ENCODE measurements at regions not wholly inside any gene's neighbourhood (a gene's known extent, or its start where the extent isn't known, plus 50 kb on each side); places are given as distances from the start of the nearest gene placed in this dataset.
"Not testable (repeated sequence)": the region's sequence is repeated elsewhere in the genome, so short reads cannot be mapped to it uniquely, and the experiment has no call there.

- DNase-seq (ENCODE audit: low spot score) = no peak
These were observed 129.8 kb upstream of the COL5A2 start for GRCh38 chr2:189309331-189309730.

DNA sequence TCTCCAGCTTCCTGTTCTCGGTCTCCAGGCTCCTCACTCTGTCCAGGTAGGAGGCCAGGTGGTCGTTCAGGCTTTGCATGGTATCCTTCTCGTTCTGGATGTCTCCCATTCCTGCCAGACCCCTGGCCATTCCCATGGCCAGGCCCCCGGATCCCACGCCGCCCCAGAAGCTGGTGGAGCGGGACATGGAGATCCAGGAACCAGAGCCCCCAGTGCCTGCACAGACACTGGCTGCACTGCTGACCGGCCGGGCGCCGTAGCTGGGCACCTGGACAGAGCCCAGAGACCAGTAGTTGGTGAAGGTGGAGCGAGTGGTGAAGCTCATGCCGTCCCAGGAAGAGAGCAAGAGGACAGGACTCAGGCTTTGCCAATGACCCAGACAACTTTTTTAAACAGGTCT, 129.1 kb upstream of the WDR75 start:
- no peak for DNase-seq (ENCODE audit: low spot score)

DNA sequence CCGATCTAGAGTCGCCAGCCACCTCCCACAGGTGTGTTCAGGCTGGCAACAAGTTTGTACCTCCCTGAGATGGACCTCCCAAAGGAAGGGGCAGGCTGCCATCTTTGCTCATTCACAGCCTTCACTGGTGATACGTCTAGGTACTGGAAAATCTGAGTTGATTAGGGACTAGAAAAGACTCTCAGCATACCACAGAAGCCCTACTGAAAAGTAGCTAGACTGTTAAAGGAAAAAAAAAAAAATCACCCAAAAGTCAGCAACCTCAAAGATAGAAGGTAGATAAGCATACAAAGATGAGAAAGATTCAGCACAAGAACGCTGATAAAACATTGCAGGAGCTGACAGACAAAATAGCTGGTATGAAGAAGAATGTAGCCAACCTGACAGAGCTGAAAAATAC, 128.6 kb upstream of the WDR75 start:
- no peak for DNase-seq (ENCODE audit: low spot score)

DNA sequence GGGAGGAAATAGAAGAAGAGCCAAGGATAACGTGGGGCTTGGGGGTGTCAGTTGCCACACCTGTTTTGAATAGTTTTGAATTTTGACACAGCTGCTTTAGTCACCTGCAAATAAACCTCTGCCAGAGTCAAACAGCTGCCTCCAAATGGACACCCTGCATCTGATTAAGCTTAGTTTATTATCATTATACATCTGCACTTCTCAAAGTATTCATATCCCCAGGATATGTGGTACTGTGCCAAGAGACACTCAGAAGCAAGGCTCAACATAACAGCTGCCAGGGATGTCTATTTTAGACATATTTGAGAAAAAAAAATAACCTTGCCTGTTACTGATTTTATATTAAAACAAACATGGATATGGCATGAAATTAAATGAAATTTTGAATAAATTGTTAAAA, 122.5 kb upstream of the WDR75 start:
- no peak for DNase-seq (ENCODE audit: low spot score)

- not testable (repeated sequence) for DNase-seq (ENCODE audit: low spot score)
These were observed 121.8 kb upstream of the WDR75 start for GRCh38 chr2:189319424-189319823.

DNA sequence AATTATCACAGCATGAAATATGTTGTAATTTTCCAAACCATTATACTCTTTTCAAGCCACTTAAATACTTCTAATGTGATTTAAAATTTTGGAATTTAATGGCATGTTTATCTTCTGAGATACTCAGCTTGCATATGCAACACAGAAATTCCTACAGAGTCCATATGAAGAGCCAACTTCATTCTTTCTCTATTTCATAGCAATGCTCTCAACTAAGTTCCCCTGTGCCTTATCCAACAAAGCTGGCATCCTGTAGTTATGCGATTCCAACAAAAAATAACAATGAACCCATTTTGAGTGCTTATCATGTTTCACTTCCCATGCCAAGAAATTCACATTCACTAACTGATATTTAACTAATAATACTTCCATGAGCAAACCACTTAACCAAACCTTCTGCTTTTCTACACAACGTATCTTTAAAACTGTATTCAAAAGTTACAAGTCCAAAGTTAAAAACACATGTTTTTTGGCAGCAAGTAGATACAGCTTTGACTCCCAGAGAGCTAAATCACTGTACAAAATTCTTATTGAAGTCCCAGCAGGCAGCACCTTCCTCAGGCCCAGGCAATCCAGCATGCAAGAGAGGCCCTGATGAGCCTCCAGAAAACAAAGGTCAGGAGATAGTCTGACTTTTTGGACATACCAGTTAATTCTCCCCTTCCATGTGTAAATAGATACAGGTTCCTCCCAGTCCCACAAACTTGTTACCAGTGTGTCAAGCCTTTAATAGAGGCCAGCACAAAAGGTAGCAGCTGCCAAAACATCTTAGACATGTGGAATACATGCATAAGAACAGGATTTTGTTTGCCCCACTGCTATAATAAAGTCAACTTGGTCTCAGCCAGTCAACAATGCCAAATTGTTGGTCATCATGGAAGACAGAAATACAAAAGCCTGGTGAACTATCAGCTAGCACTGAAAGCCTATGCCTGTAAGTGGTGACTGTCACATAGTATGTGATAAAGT, 113.1 kb upstream of the WDR75 start:
- no peak for DNase-seq (ENCODE audit: low spot score)

GRCh38 chr2:189328848-189329245, 112.4 kb upstream of the WDR75 start:
- no peak for DNase-seq (ENCODE audit: low spot score)

DNA sequence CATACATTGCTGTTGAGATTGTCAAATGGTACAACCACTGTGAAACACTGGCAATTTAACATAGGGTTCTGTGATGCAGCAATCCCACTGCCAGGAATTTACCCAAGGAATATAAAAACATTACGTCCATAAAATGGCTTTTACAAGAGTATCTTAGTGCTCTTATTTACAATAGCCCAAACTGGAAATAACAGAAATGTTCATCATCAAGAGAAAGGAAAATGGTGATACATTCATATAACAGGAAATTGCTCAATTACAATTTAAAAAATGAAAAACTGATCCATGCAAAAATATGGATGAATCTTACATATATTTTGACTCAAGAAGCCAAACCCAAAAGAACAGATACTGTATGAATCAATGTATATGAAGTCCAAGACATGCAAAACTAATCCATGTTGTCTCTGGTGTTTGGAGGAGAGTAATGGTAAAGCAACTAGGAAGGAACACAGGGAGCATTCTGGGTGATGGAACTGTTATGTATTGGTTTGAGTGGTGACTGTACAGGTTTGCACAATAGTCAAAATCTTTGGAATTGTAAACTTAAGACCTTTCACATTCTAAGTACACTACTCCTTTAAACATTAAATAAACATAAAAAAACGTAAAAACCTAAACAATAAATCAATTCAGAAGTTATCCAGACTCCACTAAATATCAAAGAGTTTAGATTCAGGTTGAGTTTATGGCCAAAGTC, 104.8 kb upstream of the WDR75 start:
- no peak for DNase-seq (ENCODE audit: low spot score)

- no peak for DNase-seq (ENCODE audit: low spot score)
These were observed 103.6 kb upstream of the WDR75 start for GRCh38 chr2:189337656-189338055.

GRCh38 chr2:189338115-189338514, 103.2 kb upstream of the WDR75 start:
- DNase-seq (ENCODE audit: low spot score) = no peak

- no peak for DNase-seq (ENCODE audit: low spot score)
These were observed 100.2 kb upstream of the WDR75 start for GRCh38 chr2:189341077-189341476.

DNA sequence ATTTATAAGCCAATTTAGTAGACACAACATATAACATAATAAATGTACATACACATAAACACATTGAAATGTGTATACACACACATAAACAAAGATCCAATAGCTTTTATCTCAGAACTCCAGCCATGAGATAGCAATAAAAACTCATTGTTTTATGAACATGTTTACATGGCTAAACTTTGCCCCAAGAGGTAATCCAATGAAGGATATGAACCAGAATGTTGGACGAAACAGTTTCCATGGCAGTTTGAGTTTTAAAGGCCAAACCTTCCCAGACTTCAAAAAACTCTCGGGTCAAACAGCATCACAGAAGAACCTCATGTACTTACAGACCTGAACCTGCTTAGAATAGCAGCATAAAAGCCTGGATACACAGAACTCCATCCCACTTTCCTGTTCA, 97.2 kb upstream of the WDR75 start:
- DNase-seq (ENCODE audit: low spot score) = no peak

GRCh38 chr2:189347540-189347939, 93.7 kb upstream of the WDR75 start:
- peak; percentile 38 for DNase-seq (ENCODE audit: low spot score)

DNA sequence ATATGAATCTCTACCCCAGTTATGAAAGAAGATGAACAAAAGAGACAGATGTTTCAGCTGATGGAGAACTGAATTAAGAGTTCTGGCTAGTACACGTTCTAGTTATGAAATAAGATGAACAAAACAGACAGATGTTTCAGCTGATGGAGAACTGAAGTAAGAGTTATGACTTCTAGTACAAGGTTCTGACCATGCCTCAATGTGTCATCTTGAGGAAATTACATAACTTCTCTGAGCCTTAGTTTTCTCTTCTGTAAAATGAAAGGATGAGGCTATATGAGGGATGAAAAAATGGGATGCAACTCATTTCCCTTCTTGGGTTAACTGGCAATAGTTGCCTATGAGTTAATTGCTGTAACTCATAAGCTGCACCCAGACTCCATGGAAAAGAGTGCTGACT, 92.9 kb upstream of the WDR75 start:
- DNase-seq (ENCODE audit: low spot score) = no peak

- DNase-seq (ENCODE audit: low spot score) = no peak
These were observed 90.6 kb upstream of the WDR75 start for GRCh38 chr2:189350540-189351209.

- DNase-seq (ENCODE audit: low spot score) = not testable (repeated sequence)
These were observed 89.3 kb upstream of the WDR75 start for GRCh38 chr2:189351933-189352332.

DNA sequence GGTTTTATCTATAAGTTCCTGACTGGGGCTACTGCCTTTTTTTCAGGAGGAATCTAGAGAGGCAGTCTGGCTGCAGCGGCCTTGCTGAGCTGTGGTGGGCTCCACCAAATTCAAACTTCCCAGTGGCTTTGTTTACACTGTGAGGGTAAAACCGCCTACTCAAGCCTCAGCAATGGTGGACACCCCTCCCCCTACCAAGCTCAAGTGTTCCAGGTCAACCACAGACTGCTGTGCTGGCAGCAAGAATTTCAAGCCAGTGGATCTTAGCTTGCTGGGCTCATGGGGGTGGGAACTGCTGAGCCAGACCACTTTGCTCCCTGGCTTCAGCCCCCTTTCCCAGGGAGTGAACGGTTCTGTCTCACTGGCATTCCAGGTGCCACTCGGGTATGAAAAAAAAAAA, 83.9 kb upstream of the WDR75 start:
- DNase-seq (ENCODE audit: low spot score) = not testable (repeated sequence)

GRCh38 chr2:189360861-189361260, 80.4 kb upstream of the WDR75 start:
- DNase-seq (ENCODE audit: low spot score) = no peak

GRCh38 chr2:189362283-189362682, 79.0 kb upstream of the WDR75 start:
- DNase-seq (ENCODE audit: low spot score) = no peak

DNA sequence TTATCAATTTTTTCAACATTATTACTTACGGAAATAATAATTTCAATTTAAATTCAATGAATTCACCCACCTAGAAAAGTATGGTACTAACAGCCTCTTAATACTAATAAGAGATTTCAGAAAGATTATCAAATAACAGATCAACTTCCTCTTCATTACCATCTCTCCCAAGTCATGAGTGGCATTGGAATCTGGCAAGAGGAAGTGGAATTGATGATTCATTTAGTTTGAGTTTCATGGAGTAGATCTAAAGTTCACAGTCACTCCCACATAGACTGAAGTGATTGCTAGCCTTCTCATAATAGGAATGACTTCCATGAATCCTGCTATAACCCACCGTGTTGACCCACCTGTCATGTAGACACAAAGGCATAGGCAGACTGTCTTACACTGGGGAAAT, 77.7 kb upstream of the WDR75 start:
- DNase-seq (ENCODE audit: low spot score) = peak; percentile 36

GRCh38 chr2:189364607-189365006, 76.7 kb upstream of the WDR75 start:
- no peak for DNase-seq (ENCODE audit: low spot score)

GRCh38 chr2:189366349-189366748, 74.9 kb upstream of the WDR75 start:
- DNase-seq (ENCODE audit: low spot score) = no peak

DNA sequence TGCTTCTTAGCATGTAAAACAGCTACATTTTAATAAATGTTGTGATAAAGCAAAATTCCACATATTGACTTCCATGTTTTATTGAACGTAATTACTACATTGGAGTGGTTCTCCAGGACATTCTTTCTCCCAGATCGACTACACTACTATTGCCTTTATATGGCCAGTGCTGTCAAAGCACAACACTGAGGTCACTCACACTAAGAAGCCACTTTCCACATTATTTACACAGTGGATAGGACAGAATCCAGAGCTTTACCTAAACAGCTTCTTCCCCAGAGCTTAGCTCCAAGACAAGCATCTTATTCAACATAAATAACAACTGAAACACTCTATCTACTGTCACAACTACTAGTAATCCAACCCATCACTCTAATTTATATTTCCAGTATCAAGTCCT, 73.9 kb upstream of the WDR75 start:
- DNase-seq (ENCODE audit: low spot score) = no peak

Measured in SW480 (cell line).